Upper lobe of right lung (tissue), 1 donor: ENCODE measurements at regions not wholly inside any gene's neighbourhood (a gene's known extent, or its start where the extent isn't known, plus 50 kb on each side); places are given as distances from the start of the nearest gene placed in this dataset.

Experiments used
- ATAC-seq: fragments of 200-7000 bp; cut with Tn5 transposase; one replicate; pipeline ENCODE4 v1.9.1; 2020; ENCODE audit warnings: mild to moderate bottlenecking, moderate library complexity
- DNase-seq: peaks from one replicate; pipeline ENCODE4 v3.0.0-alpha.2; 2020
- H3K27ac ChIP-seq: fragments of 200-600 bp; one replicate; pipeline ENCODE4 v1.8.0; 2022
- H3K27me3 ChIP-seq: fragments of 200-600 bp; one replicate; pipeline ENCODE4 v1.8.0; 2022; ENCODE audit warnings: mild to moderate bottlenecking
- H3K36me3 ChIP-seq: fragments of 200-600 bp; one replicate; pipeline ENCODE4 v1.8.0; 2022
- H3K4me1 ChIP-seq: fragments of 200-600 bp; one replicate; pipeline ENCODE4 v1.8.0; 2022
- H3K4me3 ChIP-seq: fragments of 200-600 bp; one replicate; pipeline ENCODE4 v1.8.0; 2022; ENCODE audit warnings: mild to moderate bottlenecking
- H3K9me3 ChIP-seq: fragments of 200-600 bp; one replicate; pipeline ENCODE4 v1.8.0; 2022
- CTCF ChIP-seq: fragments of 200-600 bp; IDR thresholded peaks from one replicate; pipeline ENCODE4 v1.8.0; 2022; ENCODE audit warnings: antibody characterized with exemption
- intact Hi-C: fragments of 100-400 bp; cut with DNase I; formaldehyde crosslinking; loops from one replicate; pipeline ENCODE4 v1.11.0; 2022
- donor health status: DM: no; HTN: yes; CAD: no; lungs with severe emphysema.

- Histone ChIP-seq H3K27ac (no peak overlapping the region), H3K36me3 (no peaks in the 10 kb centered on the region), H3K4me3 (no peak overlapping the region), H3K4me1 (peaks cover 7% of the 10 kb centered on the region), H3K9me3 (no peaks in the 10 kb centered on the region), H3K27me3 (no peaks in the 10 kb centered on the region)
- TF ChIP-seq CTCF, result no peak
- no peak for ATAC-seq
- no peak for DNase-seq
- intact Hi-C loops, result no loop called here
These were observed 228.4 kb upstream of the AGAP1 start for GRCh38 chr2:235265348-235265965.

- H3K27ac ChIP-seq, result no peak overlapping the region
- no peak overlapping the region for H3K4me3 ChIP-seq
- H3K27me3 ChIP-seq, result no peaks in the 10 kb centered on the region
- TF ChIP-seq CTCF, result no peak
- ATAC-seq (no peak), DNase-seq (no peak)
- H3K9me3 ChIP-seq, result no peaks in the 10 kb centered on the region
- intact Hi-C loops, result no loop called here
- no peaks in the 10 kb centered on the region for H3K36me3 ChIP-seq
- H3K4me1 ChIP-seq, result peaks cover 7% of the 10 kb centered on the region
These were observed 226.6 kb upstream of the AGAP1 start for GRCh38 chr2:235267251-235267650.

- intact Hi-C loops, result no loop called here
- TF ChIP-seq CTCF, result no peak
- Histone ChIP-seq H3K4me3 (no peak overlapping the region), H3K9me3 (no peaks in the 10 kb centered on the region), H3K27ac (no peak overlapping the region), H3K27me3 (no peaks in the 10 kb centered on the region), H3K36me3 (no peaks in the 10 kb centered on the region), H3K4me1 (peaks cover 7% of the 10 kb centered on the region)
- ATAC-seq, result no peak
- DNase-seq, result no peak
These were observed 225.3 kb upstream of the AGAP1 start for GRCh38 chr2:235268535-235268934.

GRCh38 chr2:235270291-235270690 is 223.6 kb upstream of the AGAP1 start:
- TF ChIP-seq CTCF, result no peak
- ATAC-seq (no peak), DNase-seq (no peak)
- no peak overlapping the region for H3K4me3 ChIP-seq
- H3K27me3 ChIP-seq, result no peaks in the 10 kb centered on the region
- H3K27ac ChIP-seq, result no peak overlapping the region
- intact Hi-C loops, result no loop called here
- H3K4me1 ChIP-seq, result peaks cover 7% of the 10 kb centered on the region
- H3K9me3 ChIP-seq, result no peaks in the 10 kb centered on the region
- H3K36me3 ChIP-seq, result no peaks in the 10 kb centered on the region

- no peaks in the 10 kb centered on the region for H3K9me3 ChIP-seq
- H3K27me3 ChIP-seq, result no peaks in the 10 kb centered on the region
- H3K4me3 ChIP-seq, result no peak overlapping the region
- no peak for DNase-seq
- H3K27ac ChIP-seq, result no peak overlapping the region
- H3K4me1 ChIP-seq, result peaks cover 7% of the 10 kb centered on the region
- ATAC-seq, result no peak
- no peaks in the 10 kb centered on the region for H3K36me3 ChIP-seq
- intact Hi-C loops, result no loop called here
- TF ChIP-seq CTCF, result no peak
These were observed 222.9 kb upstream of the AGAP1 start for GRCh38 chr2:235270956-235271355.

- H3K27ac ChIP-seq, result no peak overlapping the region
- intact Hi-C loops, result no loop called here
- no peak for TF ChIP-seq CTCF
- H3K9me3 ChIP-seq, result no peaks in the 10 kb centered on the region
- DNase-seq, result no peak
- H3K4me1 ChIP-seq, result peaks cover 7% of the 10 kb centered on the region
- H3K27me3 ChIP-seq, result no peaks in the 10 kb centered on the region
- no peaks in the 10 kb centered on the region for H3K36me3 ChIP-seq
- ATAC-seq, result no peak
- no peak overlapping the region for H3K4me3 ChIP-seq
These were observed 221.9 kb upstream of the AGAP1 start for GRCh38 chr2:235271936-235272335.
